Stimulated activated CD4-positive, alpha-beta T cell treated with anti-CD3 and anti-CD28 coated beads, Interleukin-15, amount 100 ng/mL, for 24 hours (primary cell): ENCODE measurements at regions not wholly inside any gene's neighbourhood (a gene's known extent, or its start where the extent isn't known, plus 50 kb on each side); places are given as distances from the start of the nearest gene placed in this dataset.
"Not testable (repeated sequence)": the region's sequence is repeated elsewhere in the genome, so short reads cannot be mapped to it uniquely, and the experiment has no call there.

ENCODE experiments used
- DNase-seq: peaks from one replicate; pipeline ENCODE4 v3.0.0-alpha.2; 2020

- no peak for DNase-seq
These were observed 75.0 kb downstream of the TMEM237 start for GRCh38 chr2:201568217-201568820.

- DNase-seq: no peak
These were observed 84.1 kb downstream of the TMEM237 start for GRCh38 chr2:201559067-201559710.

- DNase-seq: no peak
These were observed 84.6 kb downstream of the TMEM237 start for GRCh38 chr2:201558665-201559064.

GRCh38 chr2:201558232-201558631 is 85.1 kb downstream of the TMEM237 start:
- DNase-seq: no peak

GRCh38 chr2:201551901-201552300 is 91.4 kb downstream of the TMEM237 start:
- no peak for DNase-seq

GRCh38 chr2:201546576-201546975 is 95.0 kb downstream of the STRADB start:
- DNase-seq: no peak

GRCh38 chr2:201542291-201542690 is 90.8 kb downstream of the STRADB start:
- DNase-seq: no peak

GRCh38 chr2:201539271-201539670 is 87.7 kb downstream of the STRADB start:
- DNase-seq: not testable (repeated sequence)

- no peak for DNase-seq
These were observed 86.5 kb downstream of the STRADB start for GRCh38 chr2:201538025-201538424.

GRCh38 chr2:201536754-201537153 is 85.2 kb downstream of the STRADB start:
- no peak for DNase-seq

GRCh38 chr2:201536046-201536445 is 84.5 kb downstream of the STRADB start:
- no peak for DNase-seq

GRCh38 chr2:201532686-201533304 is 81.3 kb downstream of the STRADB start:
- DNase-seq: peak; percentile 21
